Lower lobe of right lung (tissue), 2 donors: ENCODE measurements at regions not wholly inside any gene's neighbourhood (a gene's known extent, or its start where the extent isn't known, plus 50 kb on each side); places are given as distances from the start of the nearest gene placed in this dataset.

ENCODE experiments used
- ATAC-seq, 2 donors: fragments of 200-7000 bp; cut with Tn5 transposase; one replicate each; pipeline ENCODE4 v1.9.1; 2020 to 2022; ENCODE audit warnings: mild to moderate bottlenecking in 2 of 2, moderate library complexity in 2 of 2
- DNase-seq: peaks from one replicate; pipeline ENCODE4 v3.0.0-alpha.2; 2020
- H3K27ac ChIP-seq: fragments of 200-600 bp; one replicate; pipeline ENCODE4 v1.8.0; 2022
- H3K27me3 ChIP-seq: fragments of 200-600 bp; one replicate; pipeline ENCODE4 v1.8.0; 2022; ENCODE audit warnings: low read depth
- H3K36me3 ChIP-seq: fragments of 200-600 bp; one replicate; pipeline ENCODE4 v1.8.0; 2022; ENCODE audit warnings: mild to moderate bottlenecking
- H3K4me1 ChIP-seq: fragments of 200-600 bp; one replicate; pipeline ENCODE4 v1.8.0; 2022
- H3K4me3 ChIP-seq: fragments of 200-600 bp; one replicate; pipeline ENCODE4 v1.8.0; 2022; ENCODE audit warnings: mild to moderate bottlenecking
- H3K9me3 ChIP-seq: fragments of 200-600 bp; one replicate; pipeline ENCODE4 v1.8.0; 2022
- CTCF ChIP-seq: fragments of 200-600 bp; IDR thresholded peaks from one replicate; pipeline ENCODE4 v1.8.0; 2022; ENCODE audit warnings: antibody characterized with exemption, mild to moderate bottlenecking
- intact Hi-C: fragments of 100-400 bp; cut with DNase I; formaldehyde crosslinking; loops from one replicate; pipeline ENCODE4 v1.11.0; 2022
- donor health status: DM: no; HTN: yes; CAD: no; lungs with severe emphysema.

GRCh38 chr14:42778984-42779383, 1172.3 kb downstream of the LRFN5 start:
- DNase-seq (no peak), ATAC-seq (no peak)
- H3K4me1 ChIP-seq: no peaks in the 10 kb centered on the region

GRCh38 chr14:42750771-42751170, 1144.1 kb downstream of the LRFN5 start:
- Histone ChIP-seq H3K36me3 (no peaks in the 10 kb centered on the region), H3K27me3 (no peaks in the 10 kb centered on the region), H3K4me1 (no peaks in the 10 kb centered on the region), H3K27ac (no peak overlapping the region), H3K9me3 (no peaks in the 10 kb centered on the region), H3K4me3 (no peak overlapping the region)
- DNase-seq (no peak), ATAC-seq (no peak)
- TF ChIP-seq CTCF: no peak
- intact Hi-C loops: no loop called here

More at GRCh38 chr14:42778984-42779383, 1172.3 kb downstream of the LRFN5 start:
- H3K27me3 ChIP-seq: no peaks in the 10 kb centered on the region
- intact Hi-C loops: no loop called here
- H3K4me3 ChIP-seq: no peak overlapping the region
- no peaks in the 10 kb centered on the region for H3K36me3 ChIP-seq
- no peak for TF ChIP-seq CTCF
- H3K27ac ChIP-seq: no peak overlapping the region
- no peaks in the 10 kb centered on the region for H3K9me3 ChIP-seq

GRCh38 chr14:42742084-42742483, 1135.4 kb downstream of the LRFN5 start:
- Histone ChIP-seq H3K27ac (no peak overlapping the region), H3K4me1 (no peaks in the 10 kb centered on the region), H3K27me3 (no peaks in the 10 kb centered on the region), H3K9me3 (no peaks in the 10 kb centered on the region), H3K4me3 (no peak overlapping the region), H3K36me3 (no peaks in the 10 kb centered on the region)
- intact Hi-C loops: no loop called here
- no peak for ATAC-seq
- no peak for TF ChIP-seq CTCF
- DNase-seq: no peak

GRCh38 chr14:42736408-42736807, 1129.7 kb downstream of the LRFN5 start:
- Histone ChIP-seq H3K4me3 (no peak overlapping the region), H3K4me1 (no peaks in the 10 kb centered on the region), H3K27ac (no peak overlapping the region), H3K36me3 (no peaks in the 10 kb centered on the region), H3K9me3 (no peaks in the 10 kb centered on the region), H3K27me3 (no peaks in the 10 kb centered on the region)
- no peak for TF ChIP-seq CTCF
- intact Hi-C loops: no loop called here
- no peak for DNase-seq
- ATAC-seq: no peak

GRCh38 chr14:42734041-42734440, 1127.4 kb downstream of the LRFN5 start:
- Histone ChIP-seq H3K27ac (no peak overlapping the region), H3K36me3 (no peaks in the 10 kb centered on the region), H3K27me3 (no peaks in the 10 kb centered on the region), H3K4me1 (no peaks in the 10 kb centered on the region), H3K4me3 (no peak overlapping the region), H3K9me3 (no peaks in the 10 kb centered on the region)
- no peak for ATAC-seq
- TF ChIP-seq CTCF: no peak
- DNase-seq: no peak
- intact Hi-C loops: no loop called here

GRCh38 chr14:42732005-42732404, 1125.3 kb downstream of the LRFN5 start:
- DNase-seq (no peak), ATAC-seq (no peak)
- H3K9me3 ChIP-seq: no peaks in the 10 kb centered on the region
- H3K27ac ChIP-seq: no peak overlapping the region
- no peak overlapping the region for H3K4me3 ChIP-seq
- H3K27me3 ChIP-seq: no peaks in the 10 kb centered on the region
- no peaks in the 10 kb centered on the region for H3K36me3 ChIP-seq
- H3K4me1 ChIP-seq: no peaks in the 10 kb centered on the region
- TF ChIP-seq CTCF: no peak
- intact Hi-C loops: no loop called here
